Activated CD8-positive, alpha-beta T cell treated with anti-CD3 and anti-CD28 coated beads for 36 hours (primary cell): ENCODE measurements at regions not wholly inside any gene's neighbourhood (a gene's known extent, or its start where the extent isn't known, plus 50 kb on each side); places are given as distances from the start of the nearest gene placed in this dataset.

ENCODE experiments used
- ATAC-seq: fragments of 200-7000 bp; cut with Tn5 transposase; one replicate; pipeline ENCODE4 v1.10.0; 2021; ENCODE audit warnings: mild to moderate bottlenecking, moderate library complexity
- CTCF ChIA-PET: fragments of 350-600 bp; sonication (Branson Sonifier 250); formaldehyde crosslinking; loops from one replicate; lab custom pipeline; 2021; ENCODE audit warnings: antibody characterized with exemption; lab: Charles Lee
- POLR2A ChIA-PET: fragments of 350-600 bp; sonication (Branson Sonifier 250); formaldehyde crosslinking; loops from one replicate; lab custom pipeline; 2021; ENCODE audit warnings: antibody characterized with exemption; lab: Charles Lee
- DNase-seq: peaks from one replicate; pipeline ENCODE4 v3.0.0-alpha.2; 2020
- H3K27ac Mint-ChIP-seq: one replicate; pipeline ENCODE4 v1.8.0; 2021; ENCODE audit warnings: mild to moderate bottlenecking, mixed read lengths
- H3K27me3 Mint-ChIP-seq: one replicate; pipeline ENCODE4 v1.8.0; 2021; ENCODE audit warnings: mixed read lengths
- H3K36me3 Mint-ChIP-seq: one replicate; pipeline ENCODE4 v1.8.0; 2021; ENCODE audit warnings: low read depth, mixed read lengths
- H3K4me1 Mint-ChIP-seq: one replicate; pipeline ENCODE4 v1.8.0; 2021; ENCODE audit warnings: low read depth, mixed read lengths
- H3K4me3 Mint-ChIP-seq: one replicate; pipeline ENCODE4 v1.8.0; 2021; ENCODE audit warnings: mild to moderate bottlenecking, moderate library complexity, mixed read lengths
- H3K9me3 Mint-ChIP-seq: one replicate; pipeline ENCODE4 v1.8.0; 2021; ENCODE audit warnings: mixed read lengths
- intact Hi-C: fragments of 100-400 bp; cut with micrococcal nuclease; formaldehyde crosslinking; loops from one replicate; pipeline ENCODE4 v1.10.0; 2022
- TF ChIP-seq, protein P1 (sequence below): fragments of 200-600 bp; IDR thresholded peaks from one replicate; pipeline ENCODE4 v1.8.0; 2022; ENCODE audit warnings: antibody characterized with exemption, mild to moderate bottlenecking

DNA sequence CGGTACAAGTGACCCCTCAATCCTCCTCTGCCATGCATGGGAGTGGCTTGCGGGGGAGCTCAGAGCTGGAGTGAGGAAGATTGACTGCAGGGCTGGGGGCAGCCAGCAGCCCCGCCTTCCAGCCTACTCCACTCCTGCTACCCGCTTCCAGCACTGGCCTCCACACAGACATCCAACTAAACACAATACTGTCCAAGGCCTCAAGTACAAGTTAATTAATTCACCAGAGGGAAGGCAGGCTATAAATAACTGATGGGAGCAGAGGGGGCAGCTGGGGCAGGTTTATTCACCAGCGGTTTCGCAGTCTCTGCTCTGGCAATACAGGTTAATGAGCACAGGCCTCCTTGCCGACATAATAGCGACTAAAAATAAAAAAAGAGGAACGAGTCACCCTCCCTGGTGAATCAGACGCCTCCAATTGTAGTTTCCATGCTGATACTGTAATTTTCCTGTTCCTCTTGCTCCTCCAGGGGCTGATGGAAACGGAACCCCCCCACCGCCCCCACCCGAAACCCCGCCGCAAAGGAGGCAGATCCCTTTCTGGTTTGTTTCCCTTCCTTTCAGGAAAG lies 166.4 kb upstream of the TLE3 start:
- peaks cover 65% of the 10 kb centered on the region for H3K4me1 Mint-ChIP-seq
- no peaks in the 10 kb centered on the region for H3K9me3 Mint-ChIP-seq
- TF ChIP-seq, protein P1, sequence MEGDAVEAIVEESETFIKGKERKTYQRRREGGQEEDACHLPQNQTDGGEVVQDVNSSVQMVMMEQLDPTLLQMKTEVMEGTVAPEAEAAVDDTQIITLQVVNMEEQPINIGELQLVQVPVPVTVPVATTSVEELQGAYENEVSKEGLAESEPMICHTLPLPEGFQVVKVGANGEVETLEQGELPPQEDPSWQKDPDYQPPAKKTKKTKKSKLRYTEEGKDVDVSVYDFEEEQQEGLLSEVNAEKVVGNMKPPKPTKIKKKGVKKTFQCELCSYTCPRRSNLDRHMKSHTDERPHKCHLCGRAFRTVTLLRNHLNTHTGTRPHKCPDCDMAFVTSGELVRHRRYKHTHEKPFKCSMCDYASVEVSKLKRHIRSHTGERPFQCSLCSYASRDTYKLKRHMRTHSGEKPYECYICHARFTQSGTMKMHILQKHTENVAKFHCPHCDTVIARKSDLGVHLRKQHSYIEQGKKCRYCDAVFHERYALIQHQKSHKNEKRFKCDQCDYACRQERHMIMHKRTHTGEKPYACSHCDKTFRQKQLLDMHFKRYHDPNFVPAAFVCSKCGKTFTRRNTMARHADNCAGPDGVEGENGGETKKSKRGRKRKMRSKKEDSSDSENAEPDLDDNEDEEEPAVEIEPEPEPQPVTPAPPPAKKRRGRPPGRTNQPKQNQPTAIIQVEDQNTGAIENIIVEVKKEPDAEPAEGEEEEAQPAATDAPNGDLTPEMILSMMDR, result no peak
- ChIA-PET CTCF (no interaction called here), POLR2A (interaction anchor here (0.6 kb wide), 1 partner anchor 249 kb away, joined by 4 read pairs; no protein-coding TSS in a partner anchor)
- no peak for DNase-seq
- no peak overlapping the region for H3K4me3 Mint-ChIP-seq
- H3K27me3 Mint-ChIP-seq, result peaks cover 14% of the 10 kb centered on the region
- H3K36me3 Mint-ChIP-seq, result no peaks in the 10 kb centered on the region
- no peak for ATAC-seq
- H3K27ac Mint-ChIP-seq, result no peak overlapping the region
- intact Hi-C loops, result no loop called here

DNA sequence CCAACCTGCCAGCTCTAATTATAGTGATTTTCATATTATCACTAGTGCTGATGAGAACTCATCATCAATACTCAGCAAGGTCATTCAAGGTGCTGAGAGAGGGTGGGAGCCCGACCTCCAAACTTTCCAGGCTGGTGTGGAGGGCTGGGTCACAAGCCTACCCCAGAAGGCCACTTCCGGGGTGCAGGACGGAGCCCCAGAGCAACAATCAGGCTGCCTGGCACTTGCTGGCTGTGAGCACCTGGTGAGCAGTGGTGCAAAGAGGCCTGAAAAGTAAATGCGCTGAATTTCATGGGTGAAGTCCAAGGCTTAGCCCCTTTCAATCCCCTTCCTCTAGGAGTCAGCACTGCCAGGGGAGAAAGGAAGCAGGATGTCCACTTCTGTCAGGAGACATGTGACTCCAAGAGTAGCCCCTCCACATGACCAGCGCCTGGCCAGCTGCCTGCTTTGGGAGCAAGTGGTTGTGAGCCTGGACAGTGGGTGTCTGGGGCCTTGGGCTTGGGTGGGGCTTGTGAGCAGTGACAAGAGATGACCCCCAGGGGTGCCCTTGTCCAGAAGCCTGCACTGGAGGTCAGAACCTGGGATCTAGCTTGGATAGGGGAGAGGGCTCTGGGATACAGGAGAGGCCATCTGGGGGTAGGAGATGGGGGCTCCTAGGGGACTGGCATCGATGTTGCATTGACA lies 165.0 kb upstream of the TLE3 start:
- CTCF ChIA-PET, result no interaction called here
- no peak for DNase-seq
- Mint-ChIP-seq H3K4me1 (peaks cover 77% of the 10 kb centered on the region), H3K36me3 (no peaks in the 10 kb centered on the region), H3K27ac (no peak overlapping the region), H3K27me3 (peaks cover 8% of the 10 kb centered on the region), H3K4me3 (no peak overlapping the region), H3K9me3 (no peaks in the 10 kb centered on the region)
- TF ChIP-seq, protein P1, result no peak
- ATAC-seq, result no peak
- POLR2A ChIA-PET, result interaction anchor here (0.9 to 1.0 kb wide), 2 partner anchors 11 to 21 kb away, joined by 3 read pairs; no protein-coding TSS in a partner anchor
- intact Hi-C loops, result no loop called here

- ChIA-PET CTCF (no interaction called here), POLR2A (interaction anchor here (0.9 to 1.0 kb wide), 2 partner anchors 12 to 21 kb away, joined by 3 read pairs; no protein-coding TSS in a partner anchor)
- Mint-ChIP-seq H3K27me3 (peaks cover 3% of the 10 kb centered on the region), H3K36me3 (no peaks in the 10 kb centered on the region), H3K27ac (no peak overlapping the region), H3K4me1 (peaks cover 76% of the 10 kb centered on the region), H3K4me3 (no peak overlapping the region), H3K9me3 (no peaks in the 10 kb centered on the region)
- TF ChIP-seq, protein P1, result no peak
- intact Hi-C loops, result no loop called here
- DNase-seq, result no peak
- ATAC-seq, result no peak
These were observed 164.5 kb upstream of the TLE3 start for GRCh38 chr15:70262171-70262570.

DNA sequence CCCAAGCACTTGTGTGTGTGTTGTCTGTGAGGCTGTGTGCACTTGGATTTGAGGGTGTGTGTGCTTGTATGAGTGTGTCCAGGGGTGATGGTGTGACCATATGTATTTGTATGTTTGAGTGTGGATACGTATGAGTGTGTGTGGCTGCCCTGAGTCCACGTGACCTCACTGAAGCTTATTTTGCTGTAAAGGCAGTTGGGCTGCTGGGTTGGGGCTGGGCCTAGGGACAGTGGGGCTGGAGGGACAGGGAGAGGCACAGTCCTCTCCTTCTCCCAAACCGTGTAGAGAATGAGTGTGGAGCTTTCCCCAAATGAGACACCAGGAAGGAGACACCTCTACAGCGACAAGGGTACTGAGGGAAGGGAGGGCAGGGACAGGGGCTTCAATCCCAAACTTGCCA lies 163.4 kb upstream of the TLE3 start:
- Mint-ChIP-seq H3K9me3 (peaks cover 2% of the 10 kb centered on the region), H3K4me3 (no peak overlapping the region), H3K27me3 (peaks cover 6% of the 10 kb centered on the region), H3K4me1 (peaks cover 66% of the 10 kb centered on the region), H3K27ac (no peak overlapping the region), H3K36me3 (no peaks in the 10 kb centered on the region)
- DNase-seq (no peak), ATAC-seq (no peak)
- ChIA-PET POLR2A (no interaction called here), CTCF (no interaction called here)
- intact Hi-C loops, result no loop called here
- TF ChIP-seq, protein P1, result no peak

DNA sequence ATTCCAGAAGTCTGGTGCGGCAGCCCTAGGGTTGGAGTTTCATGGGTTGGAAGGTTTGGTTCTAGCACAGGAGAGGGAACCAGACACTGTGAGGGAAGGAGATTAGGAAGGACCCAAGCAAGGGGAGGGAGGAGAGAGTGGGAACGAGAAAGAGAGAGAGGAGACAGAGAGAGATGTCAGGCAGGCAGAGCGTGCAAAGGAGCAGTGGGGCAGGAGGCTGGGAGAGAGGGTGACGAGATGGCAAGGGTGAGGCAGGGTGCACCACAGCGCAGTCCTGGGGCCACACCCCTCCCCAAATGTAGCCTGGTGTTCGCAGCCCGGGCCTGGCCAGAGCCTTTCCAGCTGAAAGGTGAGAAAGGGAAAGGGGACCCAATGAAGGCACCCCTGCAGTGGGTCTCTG lies 162.9 kb upstream of the TLE3 start:
- DNase-seq, result no peak
- intact Hi-C loops, result no loop called here

More for the DNA sequence above, 162.9 kb upstream of the TLE3 start:
- ChIA-PET CTCF (interaction anchor here (1.8 kb wide), 1 partner anchor 9 kb away, joined by 10 read pairs; no protein-coding TSS in a partner anchor), POLR2A (interaction anchor here (1.1 to 1.2 kb wide), 2 partner anchors 20 to 40 kb away, joined by 3 to 5 read pairs; no protein-coding TSS in a partner anchor)
- H3K9me3 Mint-ChIP-seq, result peaks cover 2% of the 10 kb centered on the region
- no peaks in the 10 kb centered on the region for H3K36me3 Mint-ChIP-seq
- no peak for ATAC-seq
- TF ChIP-seq, protein P1, result no peak
- H3K27ac Mint-ChIP-seq, result no peak overlapping the region
- H3K27me3 Mint-ChIP-seq, result peaks cover 6% of the 10 kb centered on the region
- no peak overlapping the region for H3K4me3 Mint-ChIP-seq
- H3K4me1 Mint-ChIP-seq, result peaks cover 61% of the 10 kb centered on the region
